ENCODE measurements at regions not wholly inside any gene's neighbourhood (a gene's known extent, or its start where the extent isn't known, plus 50 kb on each side); places are given as distances from the start of the nearest gene placed in this dataset.

- TF ChIP-seq CTCF (conservative IDR thresholded peaks at IDR 0.05) (no peak), ZFX (IDR thresholded peaks at IDR 0.05) (no peak)
Observed at GRCh38 chr15:92565351-92566125, 90.0 kb downstream of the FAM174B start.
